NCI-H2227 (cell line): ENCODE measurements at regions not wholly inside any gene's neighbourhood (a gene's known extent, or its start where the extent isn't known, plus 50 kb on each side); places are given as distances from the start of the nearest gene placed in this dataset.

ENCODE experiments used
- DNase-seq: peaks from one replicate; lab custom pipeline; 2025; ENCODE audit not compliant: unreplicated experiment; lab: John Stamatoyannopoulos, UW

GRCh38 chr13:39279077-39279476 is 240.8 kb downstream of the NHLRC3 start:
- DNase-seq, result no peak

GRCh38 chr13:39281539-39282150 is 243.4 kb downstream of the NHLRC3 start:
- no peak for DNase-seq

- DNase-seq, result no peak
Measured at GRCh38 chr13:39282400-39282972, 244.2 kb downstream of the NHLRC3 start.

GRCh38 chr13:39283072-39283471 is 244.8 kb downstream of the NHLRC3 start:
- no peak for DNase-seq

- DNase-seq, result no peak
Measured at GRCh38 chr13:39284801-39285388, 246.6 kb downstream of the NHLRC3 start.
